DND-41 (cell line): ENCODE measurements at regions not wholly inside any gene's neighbourhood (a gene's known extent, or its start where the extent isn't known, plus 50 kb on each side); places are given as distances from the start of the nearest gene placed in this dataset.

Source experiments
- ATAC-seq: fragments of 200-7000 bp; cut with Tn5 transposase; 3 replicates; pipeline ENCODE4 v1.9.1; 2021; ENCODE audit warnings: low read depth; ENCODE audit not compliant: insufficient read depth
- DNase-seq: peaks from one replicate; pipeline ENCODE4 v3.0.0-alpha.2; 2020
- H2AFZ ChIP-seq: 2 replicates; pipeline ENCODE4 v1.6.0; 2012; ENCODE audit warnings: low read depth, low read length
- H3K27ac ChIP-seq: 2 replicates; pipeline ENCODE4 v1.5.1; 2012; ENCODE audit warnings: low read length, inconsistent platforms
- H3K27me3 ChIP-seq: fragments of 200-600 bp; sonication (generic); 2 replicates; pipeline ENCODE4 v1.6.0; 2012; ENCODE audit warnings: low read length, mild to moderate bottlenecking, inconsistent platforms; ENCODE audit not compliant: insufficient read depth, poor library complexity
- H3K36me3 ChIP-seq: 2 replicates; pipeline ENCODE4 v1.5.1; 2012; ENCODE audit warnings: low read length, inconsistent platforms; ENCODE audit not compliant: insufficient read depth
- H3K4me1 ChIP-seq: 2 replicates; pipeline ENCODE4 v1.5.1; 2012; ENCODE audit warnings: mild to moderate bottlenecking, low read length; ENCODE audit not compliant: insufficient read depth
- H3K4me2 ChIP-seq: 2 replicates; pipeline ENCODE4 v1.6.0; 2012; ENCODE audit warnings: mild to moderate bottlenecking, moderate library complexity, low read length, inconsistent platforms; ENCODE audit not compliant: insufficient read depth
- H3K4me3 ChIP-seq, 2 experiments: fragments of 200-600 bp in 1 of 2; shearing (Covaris generic) in 1 of 2; 2 replicates each; pipeline ENCODE4 v1.5.1; 2012 to 2016; ENCODE audit warnings: inconsistent platforms in 2 of 2, low read length in 2 of 2, mild to moderate bottlenecking in 2 of 2, low read depth in 1 of 2, moderate library complexity in 1 of 2
- H3K79me2 ChIP-seq: 2 replicates; pipeline ENCODE4 v1.6.0; 2012; ENCODE audit warnings: low read length, inconsistent platforms; ENCODE audit not compliant: insufficient read depth
- H3K9ac ChIP-seq: 2 replicates; pipeline ENCODE4 v1.6.0; 2012; ENCODE audit warnings: low read depth, mild to moderate bottlenecking, inconsistent platforms, low read length, moderate library complexity
- H3K9me3 ChIP-seq: 2 replicates; pipeline ENCODE4 v1.5.1; 2012; ENCODE audit warnings: low read length, moderate library complexity, mild to moderate bottlenecking, inconsistent platforms; ENCODE audit not compliant: insufficient read depth, severe bottlenecking
- H4K20me1 ChIP-seq: 2 replicates; pipeline ENCODE4 v1.6.0; 2012; ENCODE audit warnings: low read length; ENCODE audit not compliant: insufficient read depth
- EZH2 ChIP-seq: IDR thresholded peaks from 3 replicates; pipeline ENCODE4 v1.6.1; 2012; ENCODE audit warnings: borderline replicate concordance, low read depth, mild to moderate bottlenecking, moderate library complexity, low read length, inconsistent platforms; ENCODE audit not compliant: severe bottlenecking
- TF ChIP-seq, protein P1 (sequence below): IDR thresholded peaks from 2 replicates; pipeline ENCODE4 v1.5.1; 2012; ENCODE audit warnings: borderline replicate concordance, low read length, moderate library complexity, mild to moderate bottlenecking; ENCODE audit not compliant: poor library complexity, severe bottlenecking; ENCODE audit errors: extremely low read depth

GRCh38 chr13:81846771-81847170, 1505.8 kb upstream of the SPRY2 start:
- Histone ChIP-seq H2AFZ (no peak overlapping the region), H3K36me3 (no peaks in the 10 kb centered on the region), H3K79me2 (no peaks in the 10 kb centered on the region), H3K4me3 (no peak overlapping the region), H3K27me3 (no peaks in the 10 kb centered on the region), H3K27ac (no peak overlapping the region), H3K4me2 (no peak overlapping the region), H3K9ac (no peak overlapping the region), H3K4me1 (no peaks in the 10 kb centered on the region), H3K9me3 (no peaks in the 10 kb centered on the region), H4K20me1 (no peaks in the 10 kb centered on the region)
- TF ChIP-seq, protein P1, sequence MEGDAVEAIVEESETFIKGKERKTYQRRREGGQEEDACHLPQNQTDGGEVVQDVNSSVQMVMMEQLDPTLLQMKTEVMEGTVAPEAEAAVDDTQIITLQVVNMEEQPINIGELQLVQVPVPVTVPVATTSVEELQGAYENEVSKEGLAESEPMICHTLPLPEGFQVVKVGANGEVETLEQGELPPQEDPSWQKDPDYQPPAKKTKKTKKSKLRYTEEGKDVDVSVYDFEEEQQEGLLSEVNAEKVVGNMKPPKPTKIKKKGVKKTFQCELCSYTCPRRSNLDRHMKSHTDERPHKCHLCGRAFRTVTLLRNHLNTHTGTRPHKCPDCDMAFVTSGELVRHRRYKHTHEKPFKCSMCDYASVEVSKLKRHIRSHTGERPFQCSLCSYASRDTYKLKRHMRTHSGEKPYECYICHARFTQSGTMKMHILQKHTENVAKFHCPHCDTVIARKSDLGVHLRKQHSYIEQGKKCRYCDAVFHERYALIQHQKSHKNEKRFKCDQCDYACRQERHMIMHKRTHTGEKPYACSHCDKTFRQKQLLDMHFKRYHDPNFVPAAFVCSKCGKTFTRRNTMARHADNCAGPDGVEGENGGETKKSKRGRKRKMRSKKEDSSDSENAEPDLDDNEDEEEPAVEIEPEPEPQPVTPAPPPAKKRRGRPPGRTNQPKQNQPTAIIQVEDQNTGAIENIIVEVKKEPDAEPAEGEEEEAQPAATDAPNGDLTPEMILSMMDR: no peak
- TF ChIP-seq EZH2: no peak
- DNase-seq (no peak), ATAC-seq (no peak)

DNA sequence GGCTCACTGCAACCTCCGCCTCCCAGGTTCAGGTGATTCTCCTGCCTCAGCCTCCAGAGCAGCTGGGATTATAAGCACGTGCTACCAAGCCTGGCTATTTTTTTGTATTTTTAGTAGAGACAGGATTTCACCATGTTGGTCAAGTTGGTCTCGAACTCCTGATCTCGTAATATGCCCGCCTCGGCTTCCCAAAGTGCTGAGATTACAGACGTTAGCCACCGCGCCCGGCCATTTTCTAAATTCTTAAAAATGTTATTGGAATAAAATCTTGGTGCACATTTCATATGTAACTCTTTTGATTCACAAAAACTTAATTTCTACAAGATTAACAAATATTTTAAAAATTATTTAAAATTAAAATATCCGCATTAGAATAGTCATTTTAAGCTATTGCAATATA, 1480.3 kb upstream of the SPRY2 start:
- no peak for DNase-seq
- Histone ChIP-seq H3K4me2 (no peak overlapping the region), H3K9ac (no peak overlapping the region), H3K27ac (no peak overlapping the region), H4K20me1 (no peaks in the 10 kb centered on the region), H3K4me3 (no peak overlapping the region), H3K4me1 (no peaks in the 10 kb centered on the region), H2AFZ (no peak overlapping the region), H3K27me3 (no peaks in the 10 kb centered on the region), H3K9me3 (no peaks in the 10 kb centered on the region), H3K79me2 (no peaks in the 10 kb centered on the region), H3K36me3 (no peaks in the 10 kb centered on the region)
- TF ChIP-seq, protein P1: no peak
- TF ChIP-seq EZH2: no peak
- ATAC-seq: no peak

DNA sequence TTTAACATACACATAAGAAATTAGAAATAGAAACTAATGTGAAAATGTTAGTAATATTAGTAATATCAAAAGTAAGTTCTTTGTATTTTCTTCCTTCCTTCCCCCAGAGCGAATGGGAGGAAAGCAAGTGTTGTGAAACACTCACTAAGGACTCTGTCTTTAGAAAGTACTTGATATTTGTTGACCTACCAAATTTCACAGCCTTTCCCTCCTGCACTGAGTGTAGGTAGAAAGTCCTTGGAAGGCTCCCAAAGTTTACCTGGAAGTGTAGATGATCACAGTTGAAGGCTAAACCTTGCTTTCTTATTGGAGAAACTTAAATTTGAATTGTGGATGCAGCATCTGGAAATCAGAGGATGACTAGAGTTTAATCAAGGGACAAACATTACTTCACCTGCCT, 1459.5 kb upstream of the SPRY2 start:
- Histone ChIP-seq H3K27me3 (no peaks in the 10 kb centered on the region), H3K4me1 (no peaks in the 10 kb centered on the region), H4K20me1 (no peaks in the 10 kb centered on the region), H3K4me2 (no peak overlapping the region), H3K79me2 (no peaks in the 10 kb centered on the region), H3K4me3 (no peak overlapping the region), H2AFZ (no peak overlapping the region), H3K36me3 (no peaks in the 10 kb centered on the region), H3K27ac (no peak overlapping the region), H3K9ac (no peak overlapping the region), H3K9me3 (no peaks in the 10 kb centered on the region)
- DNase-seq (no peak), ATAC-seq (no peak)
- TF ChIP-seq, protein P1: no peak
- TF ChIP-seq EZH2: no peak

- DNase-seq (no peak), ATAC-seq (no peak)
- TF ChIP-seq, protein P1: no peak
- TF ChIP-seq EZH2: no peak
- H3K9me3 ChIP-seq: no peaks in the 10 kb centered on the region
- no peaks in the 10 kb centered on the region for H4K20me1 ChIP-seq
- no peaks in the 10 kb centered on the region for H3K27me3 ChIP-seq
- H3K36me3 ChIP-seq: no peaks in the 10 kb centered on the region
- H3K4me2 ChIP-seq: no peak overlapping the region
- H3K79me2 ChIP-seq: no peaks in the 10 kb centered on the region
- H2AFZ ChIP-seq: no peak overlapping the region
- H3K27ac ChIP-seq: no peak overlapping the region
- no peaks in the 10 kb centered on the region for H3K4me1 ChIP-seq
- no peak overlapping the region for H3K4me3 ChIP-seq
- H3K9ac ChIP-seq: no peak overlapping the region
Measured at GRCh38 chr13:81795710-81796109, 1454.8 kb upstream of the SPRY2 start.
